HepG2 (cell line): ENCODE measurements at regions not wholly inside any gene's neighbourhood (a gene's known extent, or its start where the extent isn't known, plus 50 kb on each side); places are given as distances from the start of the nearest gene placed in this dataset.

ENCODE experiments used
- ATAC-seq: fragments of 200-7000 bp; cut with Tn5 transposase; 3 replicates; pipeline ENCODE4 v1.9.1; 2020; ENCODE audit warnings: mild to moderate bottlenecking, moderate library complexity
- BruUV-seq: library from RNA; stranded (reverse); fragments of 400-500 nt; replicated peaks from 2 replicates; lab custom pipeline; 2021; lab: Mats Ljungman, UMichigan
- CTCF ChIA-PET: fragments of 300-600 bp; formaldehyde crosslinking; extraction: SDS; loops from one replicate; lab custom pipeline; 2021; ENCODE audit warnings: low total read pairs, inconsistent platforms, low intra/inter-chr PET ratio; lab: Yijun Ruan, JAX
- POLR2A ChIA-PET: fragments of 350-600 bp; sonication (Branson Sonifier 250); formaldehyde crosslinking; loops from one replicate; lab custom pipeline; 2020; ENCODE audit warnings: antibody characterized with exemption, inconsistent platforms; lab: Yijun Ruan, JAX
- DNase-seq: peaks from one replicate; pipeline ENCODE4 v3.0.0-alpha.2; 2015; ENCODE audit warnings: low spot score
- FAIRE-seq: peaks from 3 replicates; lab custom pipeline; 2011; peaks lifted over from hg19 to GRCh38; lab: Jason Lieb, UNC
- H2AFZ ChIP-seq: one replicate; pipeline ENCODE4 v1.6.1; 2011; ENCODE audit warnings: low read length, inconsistent platforms
- H3K27ac ChIP-seq: fragments of 300-600 bp; 3 replicates; pipeline ENCODE4 v1.8.0; 2011; ENCODE audit warnings: mixed run types, mild to moderate bottlenecking, mixed read lengths, low read length, inconsistent platforms; ENCODE audit not compliant: insufficient read depth; ENCODE audit errors: extremely low read length
- H3K27me3 ChIP-seq, 2 experiments: fragments of 200-600 bp in 1 of 2; 2 replicates in 1 of 2; 3 replicates in 1 of 2; pipeline versions ENCODE4 v1.6.0 to v1.8.0; 2011; ENCODE audit warnings: low read length in 2 of 2, mild to moderate bottlenecking in 2 of 2, moderate library complexity in 2 of 2, inconsistent platforms in 1 of 2; ENCODE audit not compliant: insufficient read depth in 2 of 2, control insufficient read depth in 1 of 2
- H3K36me3 ChIP-seq, 2 experiments: fragments of 200-600 bp in 1 of 2; replicated peaks in 1 of 2; 2 replicates in 1 of 2; 3 replicates in 1 of 2; pipeline versions ENCODE4 v1.5.1 to v1.8.0; 2011; ENCODE audit warnings: low read length in 2 of 2, inconsistent platforms in 1 of 2; ENCODE audit not compliant: insufficient read depth in 2 of 2, control insufficient read depth in 1 of 2
- H3K4me1 ChIP-seq: 2 replicates; pipeline ENCODE4 v1.5.1; 2012; ENCODE audit warnings: low read length, inconsistent platforms; ENCODE audit not compliant: insufficient read depth
- H3K4me2 ChIP-seq: 2 replicates; pipeline ENCODE4 v1.6.0; 2011; ENCODE audit warnings: low read depth, low read length, inconsistent platforms
- H3K4me3 ChIP-seq, 3 experiments: fragments of 200-600 bp in 1 of 3; sonication (generic), shearing (Covaris generic) in 1 of 3; replicated peaks in 1 of 3; 2 replicates each; pipeline ENCODE4 v1.5.1; 2011 to 2016; ENCODE audit warnings: low read length in 3 of 3, inconsistent platforms in 2 of 3, low read depth in 2 of 3, mild to moderate bottlenecking in 2 of 3, control low read depth in 1 of 3, mixed read lengths in 1 of 3; ENCODE audit not compliant: insufficient read depth in 1 of 3
- H3K79me2 ChIP-seq: one replicate; pipeline ENCODE4 v1.6.1; 2011; ENCODE audit warnings: low read length, inconsistent platforms; ENCODE audit not compliant: insufficient read depth
- H3K9ac ChIP-seq: 2 replicates; pipeline ENCODE4 v1.6.0; 2011; ENCODE audit warnings: mild to moderate bottlenecking, low read depth, low read length, inconsistent platforms; ENCODE audit not compliant: insufficient read depth
- H3K9me3 ChIP-seq: 2 replicates; pipeline ENCODE4 v1.5.1; 2012; ENCODE audit warnings: mild to moderate bottlenecking, low read length
- H4K20me1 ChIP-seq: 2 replicates; pipeline ENCODE4 v1.6.0; 2011; ENCODE audit warnings: inconsistent platforms, mild to moderate bottlenecking, low read length, moderate library complexity; ENCODE audit not compliant: insufficient read depth
- RAD51 ChIP-seq: fragments of 450-650 bp; IDR thresholded peaks from 2 replicates; pipeline ENCODE4 v1.6.1; 2016; ENCODE audit warnings: borderline replicate concordance
- SCMH1 ChIP-seq: sonication (generic); formaldehyde crosslinking; IDR thresholded peaks from 2 replicates; pipeline ENCODE4 v1.9.0; 2021; ENCODE audit warnings: missing genetic modification reagents, mild to moderate bottlenecking, borderline replicate concordance
- THRA ChIP-seq: sonication (generic); formaldehyde crosslinking; IDR thresholded peaks from 2 replicates; pipeline ENCODE4 v1.4.0; 2020; ENCODE audit warnings: missing genetic modification reagents, borderline replicate concordance
- USF2 ChIP-seq, 2 experiments: sonication (generic) in 1 of 2; formaldehyde crosslinking in 1 of 2; IDR thresholded peaks; 2 replicates each; pipeline versions ENCODE4 v1.5.1 to v1.6.1; 2011 to 2020; ENCODE audit warnings: borderline replicate concordance in 1 of 2, low read depth in 1 of 2, low read length in 1 of 2, mild to moderate bottlenecking in 1 of 2, missing genetic modification reagents in 1 of 2, moderate library complexity in 1 of 2
- ZC3H13 ChIP-seq: sonication (generic); formaldehyde crosslinking; IDR thresholded peaks from 2 replicates; pipeline ENCODE4 v1.8.1; 2023; ENCODE audit warnings: mild to moderate bottlenecking, missing genetic modification reagents, moderate library complexity
- ZFAT ChIP-seq: sonication (generic); formaldehyde crosslinking; conservative IDR thresholded peaks from 2 replicates; pipeline ENCODE4 v1.8.1; 2023; ENCODE audit warnings: missing genetic modification reagents, inconsistent platforms
- whole genome bisulfite sequencing: methylation state at CpG from one replicate; pipeline ENCODE4 v1.1.6; 2017; ENCODE audit warnings: low lambda C conversion rate; 5-methylcytosine and 5-hydroxymethylcytosine counted together
- in situ Hi-C: cut with HindIII; loops from 2 replicates; pipeline ENCODE4 v1.10.0; 2017; ENCODE audit warnings: low pct_unique_long_range_greater_than_20kb; ENCODE audit not compliant: extremely low pct_ligation_motif_present
- intact Hi-C: fragments of 100-400 bp; cut with micrococcal nuclease; formaldehyde crosslinking; loops from one replicate; pipeline ENCODE4 v1.10.0; 2022; ENCODE audit not compliant: unreplicated experiment

- no TSS peak for BruUV-seq
- FAIRE-seq: no peak
- Histone ChIP-seq H3K36me3 (no peaks in the 10 kb centered on the region), H3K27me3 (no peaks in the 10 kb centered on the region), H3K4me1 (no peaks in the 10 kb centered on the region), H2AFZ (no peak overlapping the region), H4K20me1 (no peaks in the 10 kb centered on the region), H3K9me3 (no peaks in the 10 kb centered on the region), H3K27ac (no peak overlapping the region), H3K4me2 (no peak overlapping the region), H3K9ac (no peak overlapping the region), H3K4me3 (no peak overlapping the region), H3K79me2 (no peaks in the 10 kb centered on the region)
- ChIA-PET CTCF (no interaction called here), POLR2A (no interaction called here)
- in situ Hi-C loops (no loop called here), intact Hi-C loops (no loop called here)
- 0% methylated on average over 3 of the region's 3 CpGs for WGBS
- DNase-seq: no peak
- ATAC-seq: no peak
- TF ChIP-seq SCMH1 (CRISPR knock-in tag): no peak
- TF ChIP-seq, all 625 proteins: peak for 0
Measured at GRCh38 chr4:171342646-171343045, 470.6 kb upstream of the GALNTL6 start.

- TF ChIP-seq ZFAT (CRISPR knock-in tag) (no peak), USF2 (IDR thresholded peaks at IDR 0.05; ENCODE audit: low read depth, low read length) (peak; percentile 61), USF2 (CRISPR knock-in tag; IDR thresholded peaks at IDR 0.05; ENCODE audit: borderline replicate concordance) (no peak), ZC3H13 (CRISPR knock-in tag) (no peak), RAD51 (peak; percentile 80), THRA (no peak)
- in situ Hi-C loops: no loop called here
- Histone ChIP-seq H3K9ac (no peak overlapping the region), H2AFZ (no peak overlapping the region), H4K20me1 (no peaks in the 10 kb centered on the region), H3K27ac (no peak overlapping the region), H3K27me3 (no peaks in the 10 kb centered on the region), H3K4me3 (no peak overlapping the region), H3K4me2 (no peak overlapping the region), H3K36me3 (no peaks in the 10 kb centered on the region), H3K9me3 (peaks cover 7% of the 10 kb centered on the region; the same call in 1 of the 2 replicates), H3K4me1 (no peaks in the 10 kb centered on the region), H3K79me2 (no peaks in the 10 kb centered on the region)
- FAIRE-seq (no peak), DNase-seq (no peak), ATAC-seq (no peak)
- intact Hi-C loops: no loop called here
- BruUV-seq: no TSS peak
- WGBS: 42% methylated on average over 6 of the region's 6 CpGs
- POLR2A ChIA-PET: no interaction called here
- CTCF ChIA-PET: no interaction called here
Measured at GRCh38 chr4:171340258-171340657, 472.9 kb upstream of the GALNTL6 start.
